ENCODE measurements at regions not wholly inside any gene's neighbourhood (a gene's known extent, or its start where the extent isn't known, plus 50 kb on each side); places are given as distances from the start of the nearest gene placed in this dataset.

DNA sequence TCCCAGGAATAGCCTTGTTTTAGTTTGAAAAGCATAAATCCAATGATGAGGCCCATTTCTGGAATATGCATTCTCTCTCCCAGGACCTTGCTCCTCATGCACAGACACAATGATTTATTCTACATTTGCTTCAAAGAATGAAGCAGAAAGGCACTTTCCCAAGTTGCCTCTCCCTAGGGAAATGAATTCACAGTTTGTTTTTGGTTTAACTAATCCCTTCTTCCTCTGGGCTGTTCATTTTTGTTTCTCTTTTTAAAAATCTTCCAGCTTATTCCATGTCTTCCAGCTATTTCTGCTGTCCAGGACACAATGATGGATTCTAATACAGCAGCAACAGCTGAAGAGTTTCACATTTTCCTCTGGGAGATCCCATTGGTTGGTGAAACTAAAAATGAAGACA, 1529.2 kb upstream of the TENM4 start:
- BruUV-seq (replicated peaks), result no TSS peak
- no peak overlapping the region for H2BK120ac ChIP-seq (ENCODE audit: low read depth, low read length)
- H3K56ac ChIP-seq (ENCODE audit: extremely low read depth, insufficient read depth, low read length), result no peak overlapping the region
- ChIA-PET POLR2A (ENCODE audit: unreplicated experiment) (no interaction called here), CTCF (no interaction called here)
- no peak overlapping the region for H2AFZ ChIP-seq (replicated peaks; ENCODE audit: low read length, poor library complexity)
- intact Hi-C loops (cut with micrococcal nuclease) (no loop called here), dilution Hi-C loops (cut with HindIII; ENCODE audit: low sequenced_read_pairs, unreplicated experiment) (no loop called here), in situ Hi-C loops (cut with MboI; ENCODE audit: low sequenced_read_pairs) (no loop called here)
- H3K4me2 ChIP-seq (ENCODE audit: low read depth, low read length), result no peak overlapping the region
- H2BK15ac ChIP-seq (ENCODE audit: low read depth, low read length), result no peak overlapping the region
- no peaks in the 10 kb centered on the region for H4K20me1 ChIP-seq (ENCODE audit: insufficient read depth, low read length)
- no peak overlapping the region for H3K18ac ChIP-seq (ENCODE audit: low read depth, low read length)
- H2AK9ac ChIP-seq (replicated peaks; ENCODE audit: low read depth, low read length, poor library complexity), result no peak overlapping the region
- no peak overlapping the region for H4K91ac ChIP-seq (ENCODE audit: insufficient read depth, low read depth, low read length)
- no peak overlapping the region for H4K5ac ChIP-seq (ENCODE audit: low read depth, low read length)
- DNase-seq (no peak), ATAC-seq (ENCODE audit: low read depth) (no peak)
- H2AK5ac ChIP-seq (ENCODE audit: low read depth, low read length), result no peak overlapping the region
- H3K27me3 ChIP-seq (ENCODE audit: control insufficient read depth, insufficient read depth, low read length), result no peaks in the 10 kb centered on the region
- H3K27ac ChIP-seq (ENCODE audit: insufficient read depth, low read length), result no peak overlapping the region
- no peak overlapping the region for H3K4ac ChIP-seq (ENCODE audit: low read depth, low read length)
- no peak overlapping the region for H2BK20ac ChIP-seq (ENCODE audit: low read depth, low read length)
- H3K9me1 ChIP-seq (ENCODE audit: insufficient read depth, low read length), result no peaks in the 10 kb centered on the region
- H3K4me3 ChIP-seq (ENCODE audit: insufficient read depth, low read depth, low read length), result no peak overlapping the region
- H3K9me3 ChIP-seq (ENCODE audit: control insufficient read depth, insufficient read depth, low read length), result no peaks in the 10 kb centered on the region
- no peak overlapping the region for H4K8ac ChIP-seq (ENCODE audit: low read depth in 2 of 2, low read length in 2 of 2)
- no peaks in the 10 kb centered on the region for H3K4me1 ChIP-seq (ENCODE audit: control insufficient read depth, insufficient read depth, low read length)
- H3K36me3 ChIP-seq (ENCODE audit: control insufficient read depth, insufficient read depth, low read length), result no peaks in the 10 kb centered on the region
- H3K79me1 ChIP-seq (ENCODE audit: low read depth in 1 of 2, low read length in 2 of 2), result no peaks in the 10 kb centered on the region
- H3K9ac ChIP-seq (ENCODE audit: low read depth, low read length), result no peak overlapping the region
- no peak overlapping the region for H2BK5ac ChIP-seq (ENCODE audit: low read depth, low read length, poor library complexity, severe bottlenecking)
- no peak overlapping the region for H3K23ac ChIP-seq (ENCODE audit: low read depth, low read length)
- H3K14ac ChIP-seq (replicated peaks; ENCODE audit: low read depth, low read length), result no peak overlapping the region
- TF ChIP-seq MAFK (IDR thresholded peaks at IDR 0.05; ENCODE audit: low read depth, low read length) (no peak), MAZ (IDR thresholded peaks at IDR 0.05; ENCODE audit: borderline replicate concordance, low read depth, low read length) (no peak), NFE2L2 (IDR thresholded peaks at IDR 0.05; ENCODE audit: low read depth, low read length) (no peak), POLR2A (IDR thresholded peaks at IDR 0.05; ENCODE audit: low read depth, low read length) (no peak), RFX5 (IDR thresholded peaks at IDR 0.05; ENCODE audit: low read depth, low read length) (no peak)
- TF ChIP-seq, protein P1, sequence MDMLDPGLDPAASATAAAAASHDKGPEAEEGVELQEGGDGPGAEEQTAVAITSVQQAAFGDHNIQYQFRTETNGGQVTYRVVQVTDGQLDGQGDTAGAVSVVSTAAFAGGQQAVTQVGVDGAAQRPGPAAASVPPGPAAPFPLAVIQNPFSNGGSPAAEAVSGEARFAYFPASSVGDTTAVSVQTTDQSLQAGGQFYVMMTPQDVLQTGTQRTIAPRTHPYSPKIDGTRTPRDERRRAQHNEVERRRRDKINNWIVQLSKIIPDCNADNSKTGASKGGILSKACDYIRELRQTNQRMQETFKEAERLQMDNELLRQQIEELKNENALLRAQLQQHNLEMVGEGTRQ (IDR thresholded peaks at IDR 0.05; ENCODE audit: low read depth, low read length), result no peak
- TF ChIP-seq, protein P2, sequence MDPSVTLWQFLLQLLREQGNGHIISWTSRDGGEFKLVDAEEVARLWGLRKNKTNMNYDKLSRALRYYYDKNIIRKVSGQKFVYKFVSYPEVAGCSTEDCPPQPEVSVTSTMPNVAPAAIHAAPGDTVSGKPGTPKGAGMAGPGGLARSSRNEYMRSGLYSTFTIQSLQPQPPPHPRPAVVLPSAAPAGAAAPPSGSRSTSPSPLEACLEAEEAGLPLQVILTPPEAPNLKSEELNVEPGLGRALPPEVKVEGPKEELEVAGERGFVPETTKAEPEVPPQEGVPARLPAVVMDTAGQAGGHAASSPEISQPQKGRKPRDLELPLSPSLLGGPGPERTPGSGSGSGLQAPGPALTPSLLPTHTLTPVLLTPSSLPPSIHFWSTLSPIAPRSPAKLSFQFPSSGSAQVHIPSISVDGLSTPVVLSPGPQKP (IDR thresholded peaks at IDR 0.05; ENCODE audit: borderline replicate concordance, low read depth, low read length), result no peak
